ENCODE measurements at regions not wholly inside any gene's neighbourhood (a gene's known extent, or its start where the extent isn't known, plus 50 kb on each side); places are given as distances from the start of the nearest gene placed in this dataset.

DNA sequence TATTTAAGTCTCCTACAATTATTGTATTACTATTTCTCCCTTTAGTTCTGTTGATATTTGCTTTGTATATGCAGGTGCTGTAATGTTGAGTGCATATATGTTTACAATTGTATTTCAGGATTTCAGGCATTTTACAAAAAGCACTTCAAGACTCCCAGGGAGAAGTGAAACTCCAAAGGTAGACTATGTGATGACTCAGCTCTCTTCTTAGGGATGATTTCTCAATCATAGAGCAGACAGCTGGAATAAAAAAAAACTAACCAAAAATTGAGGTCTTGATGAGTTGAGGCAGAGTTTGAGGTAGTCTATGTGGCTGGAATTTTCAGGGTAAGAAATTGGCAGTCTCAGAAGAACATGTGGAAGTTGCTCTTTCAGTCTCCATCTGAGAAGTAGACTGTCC is 786.1 kb downstream of the TFAP2A start:
- TF ChIP-seq, protein P1, sequence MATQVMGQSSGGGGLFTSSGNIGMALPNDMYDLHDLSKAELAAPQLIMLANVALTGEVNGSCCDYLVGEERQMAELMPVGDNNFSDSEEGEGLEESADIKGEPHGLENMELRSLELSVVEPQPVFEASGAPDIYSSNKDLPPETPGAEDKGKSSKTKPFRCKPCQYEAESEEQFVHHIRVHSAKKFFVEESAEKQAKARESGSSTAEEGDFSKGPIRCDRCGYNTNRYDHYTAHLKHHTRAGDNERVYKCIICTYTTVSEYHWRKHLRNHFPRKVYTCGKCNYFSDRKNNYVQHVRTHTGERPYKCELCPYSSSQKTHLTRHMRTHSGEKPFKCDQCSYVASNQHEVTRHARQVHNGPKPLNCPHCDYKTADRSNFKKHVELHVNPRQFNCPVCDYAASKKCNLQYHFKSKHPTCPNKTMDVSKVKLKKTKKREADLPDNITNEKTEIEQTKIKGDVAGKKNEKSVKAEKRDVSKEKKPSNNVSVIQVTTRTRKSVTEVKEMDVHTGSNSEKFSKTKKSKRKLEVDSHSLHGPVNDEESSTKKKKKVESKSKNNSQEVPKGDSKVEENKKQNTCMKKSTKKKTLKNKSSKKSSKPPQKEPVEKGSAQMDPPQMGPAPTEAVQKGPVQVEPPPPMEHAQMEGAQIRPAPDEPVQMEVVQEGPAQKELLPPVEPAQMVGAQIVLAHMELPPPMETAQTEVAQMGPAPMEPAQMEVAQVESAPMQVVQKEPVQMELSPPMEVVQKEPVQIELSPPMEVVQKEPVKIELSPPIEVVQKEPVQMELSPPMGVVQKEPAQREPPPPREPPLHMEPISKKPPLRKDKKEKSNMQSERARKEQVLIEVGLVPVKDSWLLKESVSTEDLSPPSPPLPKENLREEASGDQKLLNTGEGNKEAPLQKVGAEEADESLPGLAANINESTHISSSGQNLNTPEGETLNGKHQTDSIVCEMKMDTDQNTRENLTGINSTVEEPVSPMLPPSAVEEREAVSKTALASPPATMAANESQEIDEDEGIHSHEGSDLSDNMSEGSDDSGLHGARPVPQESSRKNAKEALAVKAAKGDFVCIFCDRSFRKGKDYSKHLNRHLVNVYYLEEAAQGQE (IDR thresholded peaks at IDR 0.05; ENCODE audit: insufficient read depth in 1 of 2, low read depth in 2 of 2, low read length in 2 of 2): no peak
- TF ChIP-seq POLR2AphosphoS5 (IDR thresholded peaks at IDR 0.05; ENCODE audit: low read depth, low read length): no peak
- no peak for TF ChIP-seq SIN3A (IDR thresholded peaks at IDR 0.05; ENCODE audit: borderline replicate concordance, insufficient read depth, low read length)
- no peak for TF ChIP-seq TAF1 (IDR thresholded peaks at IDR 0.05; ENCODE audit: borderline replicate concordance, insufficient read depth, low read length)
- TF ChIP-seq FOXP2 (optimal IDR thresholded peaks at IDR 0.05; ENCODE audit: borderline replicate concordance, extremely low read depth, extremely low read length, insufficient read depth): no peak

Data from PFSK-1 (cell line).